Pancreas (tissue), 10 donors: ENCODE measurements at regions not wholly inside any gene's neighbourhood (a gene's known extent, or its start where the extent isn't known, plus 50 kb on each side); places are given as distances from the start of the nearest gene placed in this dataset.

Experiments used
- ATAC-seq, 4 donors: fragments of 200-7000 bp; cut with Tn5 transposase; one replicate each; pipeline versions ENCODE4 v1.8.0 to v1.9.1; 2020; ENCODE audit warnings: mild to moderate bottlenecking in 4 of 4, moderate library complexity in 4 of 4
- DNase-seq, 6 donors: peaks; one replicate each; pipeline ENCODE4 v3.0.0-alpha.2; 2020
- FAIRE-seq: peaks from 2 replicates; lab custom pipeline; 2012; peaks lifted over from hg19 to GRCh38; lab: Jason Lieb, UNC
- H3K27ac ChIP-seq, 4 donors: fragments of 200-600 bp; sonication (generic); 1 replicate in 3 of 4; 2 replicates in 1 of 4; pipeline versions ENCODE4 v1.5.0 to v1.8.0; 2020
- H3K27me3 ChIP-seq, 4 donors: fragments of 200-600 bp; one replicate each; pipeline ENCODE4 v1.8.0; 2021
- H3K36me3 ChIP-seq, 3 donors: fragments of 200-600 bp; sonication (generic) in 1 of 3; one replicate each; pipeline versions ENCODE4 v1.5.0 to v1.8.0; 2020 to 2021
- H3K4me1 ChIP-seq, 3 donors: fragments of 200-600 bp; one replicate each; pipeline ENCODE4 v1.8.0; 2021
- H3K4me3 ChIP-seq, 4 donors: fragments of 200-600 bp; sonication (generic) in 2 of 4; one replicate each; pipeline versions ENCODE4 v1.5.0 to v1.8.0; 2020 to 2021
- H3K9me3 ChIP-seq, 4 donors: fragments of 200-600 bp; one replicate each; pipeline ENCODE4 v1.8.0; 2021
- WGBS, 2 donors: extraction: QIAGEN DNeasy Blood & Tissue Kit; methylation state at CpG; one replicate each; pipeline ENCODE4 v1.1.7; 2013; 5-methylcytosine and 5-hydroxymethylcytosine counted together
- intact Hi-C, 3 donors: fragments of 100-400 bp; cut with DNase I; formaldehyde crosslinking; loops; one replicate each; pipeline versions ENCODE4 v1.11.1 to v1.14.2; 2022
- TF ChIP-seq, protein P1 (sequence below), 4 donors: fragments of 200-600 bp; sonication (generic) in 3 of 4; IDR thresholded peaks; one replicate each; pipeline versions ENCODE4 v1.5.0 to v1.8.0; 2021; ENCODE audit warnings: antibody characterized with exemption in 4 of 4
- donor health status: healthy with polysubstance abuse.
- donor health status: DM: no; HTN: no; CAD: no; lungs with moderate emphysema.
- donor health status: DM: no; HTN: no; CAD: no.
- donor health status: control.
- donor health status: control.
- donor health status: Bipolar disorder and iron deficiency.
- donor health status: DM: yes; HTN: yes; CAD: no.
- donor health status: DM: no; HTN: no; CAD: no.
- donor health status: DM: no; HTN: no; CAD: no.
- donor health status: DM: yes; HTN: yes; CAD: no.

DNA sequence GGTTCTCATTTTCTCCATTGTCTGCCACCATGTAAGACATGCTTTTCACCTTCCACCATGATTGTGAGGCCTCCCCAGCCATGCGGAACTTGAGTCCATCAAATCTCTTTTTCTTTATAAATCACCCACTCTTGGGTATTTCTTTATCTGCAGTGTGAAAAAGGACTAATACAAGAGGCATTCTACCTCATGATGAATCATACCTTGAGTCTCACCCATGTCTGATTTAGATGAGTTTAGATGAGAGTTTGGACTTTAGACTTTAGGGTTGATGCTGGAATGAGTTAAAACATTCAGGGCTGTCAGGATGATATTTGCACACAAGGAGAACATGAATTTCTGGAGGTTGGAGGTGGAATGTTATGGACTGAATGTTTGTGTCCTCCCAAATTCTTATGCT, 545.6 kb downstream of the C6orf118 start:
- H3K36me3 ChIP-seq, result no peaks in the 10 kb centered on the region
- H3K27ac ChIP-seq, result no peak overlapping the region
- no peak for DNase-seq
- intact Hi-C loops, result no loop called here
- no peaks in the 10 kb centered on the region for H3K4me1 ChIP-seq
- no peak for FAIRE-seq
- H3K9me3 ChIP-seq, result no peaks in the 10 kb centered on the region
- ATAC-seq, result no peak
- TF ChIP-seq, protein P1, sequence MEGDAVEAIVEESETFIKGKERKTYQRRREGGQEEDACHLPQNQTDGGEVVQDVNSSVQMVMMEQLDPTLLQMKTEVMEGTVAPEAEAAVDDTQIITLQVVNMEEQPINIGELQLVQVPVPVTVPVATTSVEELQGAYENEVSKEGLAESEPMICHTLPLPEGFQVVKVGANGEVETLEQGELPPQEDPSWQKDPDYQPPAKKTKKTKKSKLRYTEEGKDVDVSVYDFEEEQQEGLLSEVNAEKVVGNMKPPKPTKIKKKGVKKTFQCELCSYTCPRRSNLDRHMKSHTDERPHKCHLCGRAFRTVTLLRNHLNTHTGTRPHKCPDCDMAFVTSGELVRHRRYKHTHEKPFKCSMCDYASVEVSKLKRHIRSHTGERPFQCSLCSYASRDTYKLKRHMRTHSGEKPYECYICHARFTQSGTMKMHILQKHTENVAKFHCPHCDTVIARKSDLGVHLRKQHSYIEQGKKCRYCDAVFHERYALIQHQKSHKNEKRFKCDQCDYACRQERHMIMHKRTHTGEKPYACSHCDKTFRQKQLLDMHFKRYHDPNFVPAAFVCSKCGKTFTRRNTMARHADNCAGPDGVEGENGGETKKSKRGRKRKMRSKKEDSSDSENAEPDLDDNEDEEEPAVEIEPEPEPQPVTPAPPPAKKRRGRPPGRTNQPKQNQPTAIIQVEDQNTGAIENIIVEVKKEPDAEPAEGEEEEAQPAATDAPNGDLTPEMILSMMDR (IDR thresholded peaks at IDR 0.05), result no peak
- WGBS, 2 donors, result 68 to 93% methylated on average over 1 of the region's 1 CpG
- no peaks in the 10 kb centered on the region for H3K27me3 ChIP-seq
- H3K4me3 ChIP-seq, result no peak overlapping the region

DNA sequence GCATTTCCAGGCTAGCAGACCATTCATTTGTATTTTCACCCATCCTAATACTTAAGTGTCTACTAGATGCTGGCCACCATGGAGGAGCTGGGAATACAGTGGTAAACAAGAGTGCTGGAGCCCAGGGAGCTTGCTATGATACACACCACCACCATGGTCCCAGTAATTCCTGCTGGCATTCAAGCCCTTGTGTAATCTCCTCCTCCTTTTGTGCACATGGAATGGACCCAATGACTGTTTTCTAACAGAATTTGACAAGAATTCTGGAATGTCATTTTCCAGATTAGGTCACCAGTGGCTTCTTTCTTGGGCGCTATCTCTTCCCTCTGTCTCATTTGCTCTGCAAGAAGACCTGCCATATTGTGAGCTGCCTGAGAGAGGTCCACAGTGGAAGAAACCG, 552.0 kb downstream of the C6orf118 start:
- H3K9me3 ChIP-seq, result no peaks in the 10 kb centered on the region
- no peaks in the 10 kb centered on the region for H3K27me3 ChIP-seq
- TF ChIP-seq, protein P1 (IDR thresholded peaks at IDR 0.05), result no peak
- no peak for FAIRE-seq
- WGBS, 2 donors, result 62 to 75% methylated on average over 2 of the region's 2 CpGs
- no peak overlapping the region for H3K4me3 ChIP-seq
- no peaks in the 10 kb centered on the region for H3K4me1 ChIP-seq
- no peak for ATAC-seq
- DNase-seq, result no peak
- H3K27ac ChIP-seq, result no peak overlapping the region
- H3K36me3 ChIP-seq, result no peaks in the 10 kb centered on the region
- intact Hi-C loops, result no loop called here

DNA sequence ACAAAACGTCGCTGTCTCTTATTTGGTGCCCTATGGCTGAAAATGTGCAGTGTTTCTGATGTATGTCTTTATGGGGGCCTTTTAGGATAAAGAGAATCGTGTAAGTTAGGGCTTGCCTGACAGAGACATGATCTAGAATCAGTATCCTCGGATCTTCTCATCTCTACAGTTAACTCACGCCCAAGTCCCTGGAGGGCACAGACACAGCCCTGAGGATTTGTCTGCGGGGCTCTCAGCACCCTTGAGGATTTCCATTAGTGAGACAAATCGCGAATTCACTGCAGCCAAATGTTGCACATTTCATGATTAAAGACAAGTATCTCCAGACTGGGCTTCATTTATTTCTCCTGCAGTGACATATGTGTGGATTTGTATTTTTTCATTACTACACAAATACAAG, 552.7 kb downstream of the C6orf118 start:
- intact Hi-C loops, result no loop called here
- ATAC-seq, result no peak
- H3K27ac ChIP-seq, result no peak overlapping the region
- DNase-seq, result no peak
- no peaks in the 10 kb centered on the region for H3K36me3 ChIP-seq
- no peaks in the 10 kb centered on the region for H3K9me3 ChIP-seq
- TF ChIP-seq, protein P1 (IDR thresholded peaks at IDR 0.05), result no peak
- WGBS, 2 donors, result 51 to 71% methylated on average over 8 of the region's 8 CpGs
- H3K4me3 ChIP-seq, result no peak overlapping the region
- no peaks in the 10 kb centered on the region for H3K27me3 ChIP-seq
- FAIRE-seq, result no peak
- no peaks in the 10 kb centered on the region for H3K4me1 ChIP-seq

DNA sequence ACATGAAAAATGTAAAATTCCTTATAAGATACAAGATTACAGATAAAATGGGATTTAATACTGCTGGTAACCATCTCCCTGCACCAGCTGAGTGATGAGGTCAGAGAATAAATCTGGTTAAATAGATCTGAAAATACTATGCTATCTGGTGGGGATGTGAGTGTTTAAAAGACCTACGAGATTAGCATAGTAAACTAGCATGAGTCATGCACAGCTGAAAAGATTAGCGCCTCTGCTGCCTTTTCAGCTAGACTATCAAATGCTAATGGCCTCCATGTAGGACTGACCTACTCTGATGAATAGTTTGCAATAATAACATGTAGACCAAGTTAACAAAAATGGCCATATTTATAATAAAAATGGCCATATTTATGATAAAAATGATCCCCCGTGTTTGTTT, 553.3 kb downstream of the C6orf118 start:
- intact Hi-C loops, result no loop called here
- no peak for DNase-seq
- WGBS, 2 donors, result 48 to 58% methylated on average over 3 of the region's 3 CpGs

DNA sequence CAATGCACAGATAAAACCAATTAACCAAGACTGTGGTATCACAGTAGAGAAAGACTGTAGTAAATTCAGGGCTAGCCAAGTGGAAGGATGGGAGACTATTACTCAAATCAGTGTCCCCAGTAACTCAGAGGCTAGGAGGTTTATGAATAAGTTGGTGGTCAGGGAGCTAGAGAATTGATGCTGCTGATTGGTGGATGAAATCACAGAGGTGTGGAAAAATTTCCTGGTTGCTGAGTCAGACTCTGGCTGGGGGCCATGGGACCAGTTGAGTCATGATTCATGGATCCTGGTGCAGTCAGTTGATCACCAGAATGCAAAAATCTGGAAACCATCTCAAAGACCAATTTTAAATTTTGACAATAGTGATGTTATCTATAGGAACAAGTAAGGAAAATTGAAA, 555.9 kb downstream of the C6orf118 start:
- no peaks in the 10 kb centered on the region for H3K4me1 ChIP-seq
- H3K9me3 ChIP-seq, result no peaks in the 10 kb centered on the region
- no peak for ATAC-seq
- H3K27me3 ChIP-seq, result no peaks in the 10 kb centered on the region
- H3K36me3 ChIP-seq, result no peaks in the 10 kb centered on the region
- H3K4me3 ChIP-seq, result no peak overlapping the region
- no peak overlapping the region for H3K27ac ChIP-seq
- no peak for DNase-seq
- TF ChIP-seq, protein P1 (IDR thresholded peaks at IDR 0.05), result no peak
- intact Hi-C loops, result no loop called here
- no peak for FAIRE-seq

More for the DNA sequence above, 553.3 kb downstream of the C6orf118 start:
- no peak for FAIRE-seq
- no peaks in the 10 kb centered on the region for H3K4me1 ChIP-seq
- H3K36me3 ChIP-seq, result no peaks in the 10 kb centered on the region
- no peaks in the 10 kb centered on the region for H3K27me3 ChIP-seq
- TF ChIP-seq, protein P1 (IDR thresholded peaks at IDR 0.05), result no peak
- no peak overlapping the region for H3K4me3 ChIP-seq
- H3K27ac ChIP-seq, result no peak overlapping the region
- no peaks in the 10 kb centered on the region for H3K9me3 ChIP-seq
- no peak for ATAC-seq
